ENCODE measurements at regions not wholly inside any gene's neighbourhood (a gene's known extent, or its start where the extent isn't known, plus 50 kb on each side); places are given as distances from the start of the nearest gene placed in this dataset.

- Histone ChIP-seq H3K9me3 (no peaks in the 10 kb centered on the region), H3K27me3 (no peaks in the 10 kb centered on the region), H3K36me3 (no peaks in the 10 kb centered on the region), H3K4me1 (no peaks in the 10 kb centered on the region), H3K4me3 (ENCODE audit: low read depth, low read length) (no peak overlapping the region)
- DNase-seq = no peak
- TF ChIP-seq CTCF (IDR thresholded peaks at IDR 0.05; ENCODE audit: low read depth, low read length) = no peak
These were observed 1122.5 kb upstream of the WWC1 start for GRCh38 chr5:167168971-167169370.

- Histone ChIP-seq H3K4me3 (ENCODE audit: low read depth, low read length) (no peak overlapping the region), H3K9me3 (no peaks in the 10 kb centered on the region), H3K36me3 (no peaks in the 10 kb centered on the region), H3K27me3 (no peaks in the 10 kb centered on the region), H3K4me1 (no peaks in the 10 kb centered on the region)
- no peak for DNase-seq
- TF ChIP-seq CTCF (IDR thresholded peaks at IDR 0.05; ENCODE audit: low read depth, low read length) = no peak
These were observed 1120.4 kb upstream of the WWC1 start for GRCh38 chr5:167171056-167171455.

GRCh38 chr5:167177736-167178135 is 1113.7 kb upstream of the WWC1 start:
- Histone ChIP-seq H3K4me1 (no peaks in the 10 kb centered on the region), H3K27me3 (no peaks in the 10 kb centered on the region), H3K9me3 (no peaks in the 10 kb centered on the region), H3K36me3 (no peaks in the 10 kb centered on the region), H3K4me3 (ENCODE audit: low read depth, low read length) (no peak overlapping the region)
- no peak for DNase-seq
- no peak for TF ChIP-seq CTCF (IDR thresholded peaks at IDR 0.05; ENCODE audit: low read depth, low read length)

- no peaks in the 10 kb centered on the region for H3K36me3 ChIP-seq
- H3K4me1 ChIP-seq = no peaks in the 10 kb centered on the region
- no peak overlapping the region for H3K4me3 ChIP-seq (ENCODE audit: low read depth, low read length)
- no peaks in the 10 kb centered on the region for H3K9me3 ChIP-seq
- no peaks in the 10 kb centered on the region for H3K27me3 ChIP-seq
- no peak for DNase-seq
- TF ChIP-seq CTCF (IDR thresholded peaks at IDR 0.05; ENCODE audit: low read depth, low read length) = no peak
These were observed 1110.5 kb upstream of the WWC1 start for GRCh38 chr5:167180906-167181305.

GRCh38 chr5:167205881-167206280 is 1085.6 kb upstream of the WWC1 start:
- Histone ChIP-seq H3K27me3 (no peaks in the 10 kb centered on the region), H3K36me3 (no peaks in the 10 kb centered on the region), H3K4me3 (ENCODE audit: low read depth, low read length) (no peak overlapping the region), H3K4me1 (no peaks in the 10 kb centered on the region), H3K9me3 (no peaks in the 10 kb centered on the region)
- no peak for TF ChIP-seq CTCF (IDR thresholded peaks at IDR 0.05; ENCODE audit: low read depth, low read length)
- no peak for DNase-seq

- no peak for DNase-seq
- no peaks in the 10 kb centered on the region for H3K4me1 ChIP-seq
- H3K36me3 ChIP-seq = no peaks in the 10 kb centered on the region
- H3K4me3 ChIP-seq (ENCODE audit: low read depth, low read length) = no peak overlapping the region
- H3K27me3 ChIP-seq = no peaks in the 10 kb centered on the region
- TF ChIP-seq CTCF (IDR thresholded peaks at IDR 0.05; ENCODE audit: low read depth, low read length) = no peak
- H3K9me3 ChIP-seq = no peaks in the 10 kb centered on the region
These were observed 1084.4 kb upstream of the WWC1 start for GRCh38 chr5:167207081-167207480.

All from BE2C (cell line).